Posterior vena cava (tissue), 2 donors: ENCODE measurements at regions not wholly inside any gene's neighbourhood (a gene's known extent, or its start where the extent isn't known, plus 50 kb on each side); places are given as distances from the start of the nearest gene placed in this dataset.

Experiments used
- DNase-seq: peaks from one replicate; pipeline ENCODE4 v3.0.0-alpha.2; 2020; ENCODE audit warnings: low spot score
- intact Hi-C, 2 donors: fragments of 100-400 bp; cut with DNase I; formaldehyde crosslinking; loops; one replicate each; pipeline versions ENCODE4 v1.14.1 to v1.14.2; 2022 to 2023
- donor health status: DM: yes; HTN: yes; CAD: no.
- donor health status: DM: yes; HTN: yes; CAD: no.

DNA sequence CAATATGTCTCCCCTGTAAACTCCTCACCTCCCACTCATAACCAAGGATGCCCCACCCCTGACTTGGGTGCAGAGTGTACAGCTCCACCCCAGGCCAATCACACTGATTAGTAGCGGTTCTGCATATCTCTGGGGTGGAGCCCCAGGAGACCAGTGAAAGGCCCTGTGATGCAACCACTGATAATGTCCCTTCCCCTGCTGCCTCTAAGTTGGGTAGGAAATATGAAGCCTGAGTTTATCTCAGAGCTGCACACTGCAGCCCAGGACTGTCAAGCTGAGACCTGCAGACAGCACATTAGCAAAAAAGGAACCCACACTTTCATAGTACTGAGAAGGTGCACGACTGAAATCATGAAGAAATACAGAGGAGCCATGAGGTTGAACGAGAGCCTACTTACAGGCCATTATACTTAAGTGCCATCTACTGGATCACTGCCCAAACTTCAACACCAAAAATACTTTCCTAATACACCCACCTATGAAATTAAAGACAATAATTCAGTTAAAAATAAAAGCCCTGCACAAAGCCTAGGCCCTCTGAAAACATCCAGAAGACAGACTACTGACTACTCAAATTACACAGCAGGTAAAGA lies 455.4 kb upstream of the LRRTM4 start:
- DNase-seq: no peak
- intact Hi-C loops: no loop called here

DNA sequence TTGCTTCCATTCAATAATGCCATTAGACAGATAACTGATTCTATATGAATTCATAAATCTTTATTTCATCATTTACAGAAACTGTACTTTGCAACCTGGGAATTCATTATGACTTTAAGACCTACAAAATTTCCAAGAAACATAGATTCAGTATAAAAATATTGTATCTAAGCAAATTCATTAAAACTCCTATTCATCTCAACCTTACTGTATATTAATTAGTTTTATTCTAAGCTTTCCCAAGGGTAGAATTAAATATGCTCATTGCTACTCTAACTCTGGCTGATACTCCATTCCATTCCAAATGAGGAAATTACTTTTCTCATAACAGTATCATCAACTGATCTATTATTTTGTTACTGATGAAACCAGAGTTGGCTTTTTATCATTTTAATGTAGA lies 473.0 kb upstream of the LRRTM4 start:
- no peak for DNase-seq
- intact Hi-C loops: no loop called here

DNA sequence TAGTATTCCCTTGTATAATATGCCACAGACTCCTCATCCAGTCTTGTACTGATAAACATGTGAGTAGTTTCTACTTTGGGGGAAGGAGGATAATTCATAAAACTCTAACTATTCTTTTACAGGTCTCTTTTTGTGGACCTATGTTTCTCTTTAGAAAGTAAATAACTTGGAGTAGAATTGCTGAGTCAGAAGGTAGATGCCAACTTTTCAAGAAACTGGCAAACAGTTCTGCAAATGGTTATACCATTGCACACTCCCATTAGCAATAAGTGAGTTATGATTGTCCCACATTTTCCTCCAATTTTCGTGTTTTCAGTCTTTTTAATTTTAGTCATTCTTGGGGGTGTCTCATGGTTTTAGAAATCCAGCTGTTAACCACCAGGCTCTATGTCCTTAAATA lies 477.2 kb upstream of the LRRTM4 start:
- intact Hi-C loops: no loop called here
- no peak for DNase-seq

DNA sequence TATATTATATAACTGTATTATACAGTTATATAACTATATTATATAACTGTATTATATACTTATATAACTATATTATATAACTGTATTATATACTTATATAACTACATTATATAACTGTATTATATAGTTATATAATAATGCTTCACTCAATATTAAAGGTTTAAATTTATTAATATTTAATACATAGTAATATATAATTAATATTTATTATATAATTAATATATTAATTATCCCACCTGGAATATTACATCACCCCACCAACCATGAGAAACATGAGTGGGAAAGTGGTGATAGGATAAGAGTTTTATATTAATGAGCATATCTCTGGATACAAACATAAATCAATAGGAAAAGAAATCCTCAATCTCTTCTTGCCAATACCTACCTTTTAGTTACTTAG lies 487.1 kb upstream of the LRRTM4 start:
- no peak for DNase-seq
- intact Hi-C loops: no loop called here

DNA sequence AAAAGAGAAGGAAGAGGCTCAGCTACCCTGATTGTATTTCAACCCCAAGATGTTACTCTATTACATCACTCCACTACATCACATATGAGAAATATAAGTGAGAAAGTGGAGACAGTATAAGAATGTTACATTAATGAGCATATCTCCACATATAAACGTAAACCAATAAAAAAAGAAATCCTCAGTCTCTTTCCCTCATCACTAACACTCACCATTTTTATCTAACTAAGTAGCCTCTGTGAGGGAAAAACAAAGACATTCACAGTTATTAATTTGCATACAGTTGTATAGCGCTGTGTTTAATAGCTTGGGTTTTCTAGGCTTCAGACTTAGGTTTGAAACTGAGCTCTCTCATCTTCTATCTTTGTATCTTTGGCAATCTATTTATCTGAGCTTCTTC lies 489.1 kb upstream of the LRRTM4 start:
- no peak for DNase-seq
- intact Hi-C loops: no loop called here

DNA sequence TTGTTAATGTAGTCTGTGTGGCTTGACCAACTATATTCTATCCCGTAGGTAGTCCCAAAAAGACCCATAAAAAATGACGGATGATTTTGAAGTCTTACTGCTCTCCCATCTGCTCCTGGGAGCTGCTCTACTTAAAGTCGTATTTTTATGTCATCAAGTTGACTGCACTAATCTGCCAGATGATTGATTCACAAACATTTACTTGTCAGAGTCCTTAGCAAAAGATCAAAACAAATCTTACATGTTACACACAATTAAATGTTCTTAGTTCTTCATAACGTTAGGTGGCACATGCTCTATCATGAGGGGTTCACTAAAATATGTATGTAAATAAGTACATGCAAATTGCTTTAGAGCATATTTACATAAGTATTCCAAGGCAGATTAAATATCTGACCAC lies 498.3 kb upstream of the LRRTM4 start:
- intact Hi-C loops: no loop called here
- no peak for DNase-seq

DNA sequence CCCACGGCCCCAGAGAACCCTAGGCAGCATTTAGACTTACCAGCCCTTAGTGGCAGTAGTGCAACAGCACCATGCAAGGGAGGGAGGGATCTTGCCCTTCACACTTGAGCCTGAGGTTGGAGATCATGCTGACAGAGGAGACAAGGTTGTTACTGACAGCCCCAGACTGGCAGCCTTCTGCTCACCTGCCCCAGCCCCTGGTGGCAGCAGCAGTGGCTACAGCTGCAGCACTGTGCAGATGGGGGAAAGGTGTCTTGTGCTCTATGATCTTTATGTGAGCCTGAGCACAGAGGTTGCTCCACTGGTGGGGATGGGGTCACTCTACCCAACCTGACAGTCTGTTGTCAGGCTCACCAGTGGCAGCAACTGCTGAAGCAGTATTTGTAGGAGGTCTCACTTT lies 501.2 kb upstream of the LRRTM4 start:
- intact Hi-C loops: no loop called here
- no peak for DNase-seq

DNA sequence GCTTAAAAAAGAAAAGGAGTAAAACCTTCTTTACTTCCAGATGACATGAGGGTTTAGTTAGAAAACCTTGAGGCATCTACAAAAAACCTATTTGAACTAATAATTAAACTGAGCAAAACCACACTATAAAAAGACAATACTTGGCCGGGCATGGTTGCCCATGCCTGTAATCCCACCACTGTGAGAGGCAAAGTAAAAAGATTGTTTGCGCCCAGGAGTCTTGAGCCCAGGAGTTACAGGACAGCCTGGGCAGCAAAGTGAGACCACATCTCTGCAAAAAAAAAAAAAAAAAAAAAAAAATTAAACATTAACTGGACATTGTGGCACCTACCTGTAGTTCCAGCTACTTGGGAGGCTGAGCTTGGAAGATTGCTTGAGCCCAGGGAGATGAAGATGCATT lies 502.8 kb upstream of the LRRTM4 start:
- intact Hi-C loops: loop anchor here in 1 of 2 donors (5.0 kb wide), 1 partner anchor 218 kb away; no protein-coding TSS in a partner anchor
- DNase-seq: no peak

DNA sequence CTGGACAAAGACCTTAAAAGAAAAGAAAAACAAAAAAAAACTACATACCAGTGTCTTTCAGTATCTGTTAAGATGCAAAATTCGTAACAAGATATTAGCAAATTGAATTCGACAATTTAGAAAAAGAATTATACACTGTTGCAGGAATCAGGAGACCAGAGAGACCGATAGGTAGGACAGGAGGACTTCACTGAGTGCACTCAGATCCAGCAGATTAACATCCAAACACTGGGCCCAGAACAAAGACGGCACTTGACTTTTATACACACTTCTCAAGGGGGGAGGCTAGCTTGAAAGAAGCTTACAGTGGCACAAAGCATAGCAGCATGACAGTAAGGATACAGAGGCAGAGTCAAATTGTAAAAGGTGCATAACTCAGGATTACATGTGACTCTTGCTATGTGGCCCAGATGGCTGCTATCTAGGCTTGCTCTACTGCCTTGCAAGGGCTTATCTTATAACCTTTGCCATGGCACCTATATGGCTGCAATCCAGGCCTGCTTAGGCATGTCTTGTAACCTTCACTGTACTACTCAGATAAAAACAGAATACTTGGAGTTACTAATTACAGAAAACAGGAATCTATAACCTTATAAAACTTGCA lies 507.3 kb upstream of the LRRTM4 start:
- intact Hi-C loops: loop anchor here in 1 of 2 donors (5.0 kb wide), 1 partner anchor 222 kb away; no protein-coding TSS in a partner anchor

DNA sequence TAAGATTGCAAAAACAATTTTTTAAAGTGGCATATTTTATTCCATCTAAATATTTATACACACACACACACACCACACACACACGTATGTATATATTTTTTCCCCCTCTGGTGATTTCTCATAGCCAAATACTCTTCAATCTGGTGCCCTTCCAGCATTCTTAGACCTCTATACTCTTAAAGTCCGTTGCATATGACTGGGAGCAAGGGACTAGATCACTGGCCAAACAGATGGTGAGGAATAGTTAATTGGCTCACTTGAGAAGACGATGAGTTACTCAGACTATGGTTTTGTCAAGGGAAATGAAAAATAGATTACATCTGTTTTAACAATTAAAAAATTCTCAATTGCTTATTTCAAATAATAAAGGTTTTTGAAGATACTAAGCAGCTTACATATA lies 512.5 kb upstream of the LRRTM4 start:
- intact Hi-C loops: no loop called here
- DNase-seq: no peak

More for the DNA sequence above, 507.3 kb upstream of the LRRTM4 start:
- DNase-seq: no peak

DNA sequence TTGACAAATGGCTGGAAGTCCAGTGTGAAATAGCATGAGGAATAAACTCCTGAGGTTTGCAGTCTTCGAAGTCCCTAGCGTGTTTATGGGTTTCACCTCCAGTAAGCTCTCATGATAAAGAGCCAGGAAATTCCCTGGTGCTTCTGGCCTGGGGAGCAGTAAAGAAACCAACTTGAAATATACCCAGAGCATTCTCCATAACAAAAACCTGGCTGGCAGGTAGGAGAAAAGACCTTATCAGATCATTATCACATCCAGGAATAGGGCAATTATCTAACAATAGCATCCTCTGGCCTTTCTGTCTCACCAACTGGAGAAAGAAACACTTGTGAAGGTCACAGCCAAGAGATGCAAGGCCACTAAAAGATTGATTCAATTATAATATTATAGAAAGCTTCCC lies 513.6 kb upstream of the LRRTM4 start:
- no peak for DNase-seq
- intact Hi-C loops: no loop called here

DNA sequence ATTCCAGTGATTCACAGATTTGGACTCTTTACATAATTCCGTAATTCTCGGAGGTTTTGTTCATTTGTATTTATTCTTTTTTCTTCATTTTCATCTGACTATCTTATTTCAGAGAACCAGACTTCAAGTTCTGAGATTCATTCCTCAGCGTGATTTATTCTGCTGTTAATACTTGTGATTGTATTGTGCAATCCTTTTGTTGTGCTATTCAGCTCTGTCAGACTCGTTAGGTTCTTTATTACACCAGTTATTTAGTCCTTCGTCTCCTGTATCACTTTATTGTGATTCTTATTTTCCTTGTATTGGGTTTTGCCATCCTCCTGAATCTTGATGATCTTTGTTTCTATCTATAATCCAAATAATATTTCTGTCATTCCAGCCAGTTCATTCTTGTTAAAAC lies 529.3 kb upstream of the LRRTM4 start:
- intact Hi-C loops: no loop called here
- DNase-seq: no peak

DNA sequence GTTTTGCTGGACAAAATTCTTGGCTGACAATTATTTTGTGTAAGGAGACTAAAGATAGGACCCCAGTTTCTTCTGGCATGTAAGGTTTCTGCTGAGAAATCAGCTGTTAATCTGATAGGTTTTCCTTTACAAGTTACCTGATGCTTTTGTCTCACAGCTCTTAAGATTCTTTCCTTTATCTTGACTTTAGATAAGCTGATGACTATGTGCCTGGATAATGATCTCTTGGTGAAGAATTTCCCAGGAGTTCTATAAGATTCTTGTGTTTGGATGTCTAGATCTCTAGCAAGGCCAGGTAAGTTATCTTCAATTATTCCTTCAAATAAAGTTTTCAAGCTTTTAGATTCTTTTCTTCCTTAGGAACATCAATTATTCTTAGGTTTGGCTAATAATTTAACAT lies 534.8 kb upstream of the LRRTM4 start:
- no peak for DNase-seq
- intact Hi-C loops: no loop called here

DNA sequence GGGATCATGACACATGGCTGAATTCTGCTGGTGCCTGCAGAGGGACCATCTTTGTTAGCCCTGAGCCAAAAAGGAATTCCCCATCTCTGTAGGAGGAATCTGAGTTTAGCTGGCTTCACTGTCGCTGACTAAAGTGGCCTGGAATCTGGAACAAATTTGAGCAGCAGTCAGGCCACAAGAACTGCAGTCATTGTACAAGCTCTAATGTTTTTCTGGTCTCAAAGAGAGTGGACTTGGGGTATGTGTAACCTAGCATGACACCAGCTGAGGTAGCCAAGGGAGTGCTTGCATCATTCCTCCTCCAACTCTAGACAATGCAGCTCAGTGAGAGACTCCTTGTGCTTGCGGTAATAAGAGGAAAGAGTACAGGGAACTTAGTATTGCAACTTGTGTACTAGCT lies 539.1 kb upstream of the LRRTM4 start:
- intact Hi-C loops: no loop called here
- DNase-seq: no peak

DNA sequence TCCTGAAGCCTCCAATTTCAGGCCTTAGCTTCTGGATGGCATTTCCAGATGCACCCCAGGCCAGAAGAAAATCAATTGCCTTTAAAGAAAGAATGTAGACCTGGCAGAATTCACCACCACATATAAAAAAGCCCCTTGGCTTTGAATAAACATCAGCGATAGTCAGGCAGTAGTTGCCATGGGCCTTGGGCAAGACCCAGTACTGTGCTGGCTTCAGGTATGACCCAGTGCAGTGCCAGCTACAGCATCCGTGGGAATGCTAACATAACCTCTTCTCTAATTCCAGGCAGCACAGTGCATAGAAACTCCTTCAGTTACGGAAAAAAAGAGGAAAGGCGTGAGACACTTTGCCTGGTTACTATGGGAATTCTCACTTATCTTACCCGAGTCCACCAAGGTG lies 539.6 kb upstream of the LRRTM4 start:
- intact Hi-C loops: no loop called here
- DNase-seq: no peak

DNA sequence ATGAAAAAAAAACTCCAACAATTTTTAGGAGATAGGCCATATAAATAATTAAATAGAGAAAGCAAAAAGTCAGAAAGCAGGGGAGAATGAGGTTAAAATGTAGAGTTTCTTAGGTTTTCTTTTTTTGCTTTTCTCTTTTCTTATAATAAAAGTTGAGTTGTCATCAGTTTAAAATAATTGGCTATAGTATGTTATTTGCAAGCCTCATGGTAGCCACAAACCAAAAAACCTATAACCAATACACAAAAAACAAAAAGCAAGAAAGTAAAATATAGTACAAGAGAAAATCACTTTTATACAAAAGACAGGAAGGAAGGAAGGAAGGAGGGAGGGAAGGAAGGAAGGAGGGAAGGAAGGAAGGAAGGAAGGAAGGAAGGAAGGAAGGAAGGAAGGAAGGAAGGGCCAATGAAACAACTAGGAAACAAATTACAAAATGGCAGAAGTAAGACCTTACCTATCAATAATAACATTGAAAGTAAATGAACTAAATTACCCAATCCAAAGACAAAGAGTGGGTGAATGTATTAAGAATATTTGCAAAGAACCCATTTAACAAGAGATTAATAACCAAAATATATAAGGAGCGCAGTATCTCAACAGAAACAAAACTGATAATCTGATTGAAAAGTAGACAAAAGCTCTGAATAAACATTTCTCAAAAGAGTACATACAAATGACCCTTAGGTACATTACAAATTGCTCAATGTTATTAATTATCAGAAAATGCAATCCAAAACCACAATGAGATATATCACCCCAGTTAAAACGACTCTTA lies 541.3 kb upstream of the LRRTM4 start:
- no peak for DNase-seq
- intact Hi-C loops: no loop called here

DNA sequence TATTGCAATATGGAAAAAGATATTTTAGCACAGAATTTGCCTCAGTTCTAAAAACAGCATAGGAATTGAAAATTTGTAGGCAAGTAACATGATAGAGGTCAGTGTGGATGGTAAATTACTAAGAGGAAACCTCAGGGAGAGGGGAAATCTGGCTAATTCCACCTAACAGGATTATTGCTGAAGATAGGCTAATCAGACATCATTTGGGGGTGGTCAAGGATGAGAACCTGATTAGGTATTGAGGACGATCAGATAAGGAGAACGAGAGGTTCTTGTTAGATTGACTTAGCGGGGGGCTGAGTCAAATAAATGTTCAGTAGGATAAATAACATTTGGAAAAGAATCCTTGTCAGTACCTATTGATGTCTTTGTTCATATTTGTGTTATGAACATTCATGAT lies 543.2 kb upstream of the LRRTM4 start:
- DNase-seq: no peak
- intact Hi-C loops: no loop called here

DNA sequence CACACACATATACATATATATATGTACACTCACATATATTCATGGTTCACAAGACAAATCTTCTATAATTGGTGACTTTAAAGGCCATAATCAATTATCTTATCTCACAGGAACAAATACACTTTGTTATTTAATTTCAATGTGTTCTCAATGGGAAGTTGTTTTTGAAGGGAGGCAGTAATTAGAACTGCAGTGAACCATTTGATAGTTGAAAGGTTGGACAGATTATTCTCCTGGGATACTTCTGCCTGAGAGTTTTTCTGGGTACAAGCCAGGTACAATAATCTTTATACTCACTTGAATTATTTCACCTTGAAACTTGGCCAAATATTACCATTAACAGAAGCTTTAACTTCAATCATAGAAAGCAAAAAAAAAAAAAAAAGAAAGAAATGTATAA lies 546.6 kb upstream of the LRRTM4 start:
- DNase-seq: no peak
- intact Hi-C loops: no loop called here

DNA sequence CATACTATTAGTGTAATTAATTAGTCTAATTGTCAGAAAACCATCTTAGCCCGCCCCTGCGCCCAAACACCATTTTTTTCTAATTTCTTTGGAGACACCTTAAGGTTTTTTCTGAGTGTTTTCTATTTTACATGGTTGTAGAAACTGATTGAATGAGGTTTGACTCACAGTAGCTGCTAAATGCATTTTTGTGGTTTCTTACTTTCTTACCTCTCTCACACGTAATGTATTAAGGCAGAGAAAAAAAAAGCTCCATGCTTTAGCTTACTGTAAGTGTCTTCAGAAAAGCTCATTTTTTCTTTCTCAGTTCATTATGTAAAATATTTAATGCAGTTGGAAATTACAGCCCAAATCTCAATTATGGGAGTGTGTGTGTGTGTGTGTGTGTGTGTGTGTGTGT lies 548.5 kb upstream of the LRRTM4 start:
- intact Hi-C loops: no loop called here
- no peak for DNase-seq

DNA sequence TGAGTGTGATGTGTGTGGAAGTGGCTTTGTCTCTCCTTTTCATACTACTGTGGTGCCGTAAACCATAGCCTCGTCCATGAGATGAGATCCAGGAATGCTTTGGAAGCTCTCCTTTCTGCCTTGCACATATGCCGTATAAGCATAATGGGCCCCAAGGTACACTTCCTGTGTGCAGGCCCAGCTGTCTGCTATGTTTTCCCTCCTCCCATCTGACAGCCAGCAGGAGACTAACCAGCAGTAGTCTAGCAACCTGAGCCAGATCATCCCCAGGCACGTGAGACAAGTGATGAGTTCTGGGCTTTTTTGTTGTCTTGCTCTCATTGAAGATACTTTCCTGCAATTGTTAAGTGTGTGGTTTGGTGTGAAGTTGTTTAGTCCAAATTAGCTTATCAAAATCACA lies 555.5 kb upstream of the LRRTM4 start:
- DNase-seq: no peak
- intact Hi-C loops: no loop called here

DNA sequence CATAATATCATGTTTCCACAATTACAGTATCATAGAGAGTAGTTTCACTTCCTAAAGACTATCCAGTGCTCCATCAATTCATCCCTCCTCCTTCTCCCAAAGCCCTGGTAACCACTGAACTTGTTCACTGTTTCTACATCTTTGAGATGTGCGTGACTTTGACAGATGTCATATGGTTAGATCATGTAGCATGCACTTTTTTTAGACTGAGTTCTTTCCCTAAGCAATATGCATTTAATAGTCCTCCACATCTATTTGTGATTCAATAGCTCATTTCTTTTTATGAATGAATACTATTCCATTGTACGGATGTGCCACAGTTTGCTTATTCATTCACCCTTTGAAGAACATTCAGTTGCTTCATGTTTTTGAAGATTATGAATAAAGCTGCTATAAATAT lies 560.4 kb upstream of the LRRTM4 start:
- intact Hi-C loops: no loop called here
- no peak for DNase-seq
